CD4-positive, alpha-beta T cell treated with Interleukin-4 for 1 hour (primary cell): ENCODE measurements at regions not wholly inside any gene's neighbourhood (a gene's known extent, or its start where the extent isn't known, plus 50 kb on each side); places are given as distances from the start of the nearest gene placed in this dataset.

Source experiments
- DNase-seq, 2 donors: peaks; one replicate each; pipeline ENCODE4 v3.0.0-alpha.2; 2020 to 2022

DNA sequence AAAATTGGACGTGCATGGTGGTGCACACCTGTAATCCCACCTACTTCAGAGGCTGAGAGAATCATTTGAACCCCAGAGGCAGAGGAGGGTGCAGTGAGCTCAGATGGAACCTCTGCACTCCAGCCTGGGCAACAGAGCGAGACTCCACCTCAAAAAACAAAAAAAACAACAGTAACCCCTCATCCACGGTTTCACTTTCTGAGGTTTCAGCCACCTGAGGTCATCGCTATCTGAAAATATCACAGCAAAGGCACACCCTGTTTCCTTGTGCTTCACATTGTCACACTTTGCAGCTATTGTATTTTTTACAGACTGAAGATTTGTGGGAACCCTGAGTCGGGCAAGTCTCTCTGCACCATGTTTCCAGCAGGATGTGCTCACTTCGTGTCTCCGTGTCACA, 54.1 kb upstream of the FOXQ1 start:
- DNase-seq = no peak

DNA sequence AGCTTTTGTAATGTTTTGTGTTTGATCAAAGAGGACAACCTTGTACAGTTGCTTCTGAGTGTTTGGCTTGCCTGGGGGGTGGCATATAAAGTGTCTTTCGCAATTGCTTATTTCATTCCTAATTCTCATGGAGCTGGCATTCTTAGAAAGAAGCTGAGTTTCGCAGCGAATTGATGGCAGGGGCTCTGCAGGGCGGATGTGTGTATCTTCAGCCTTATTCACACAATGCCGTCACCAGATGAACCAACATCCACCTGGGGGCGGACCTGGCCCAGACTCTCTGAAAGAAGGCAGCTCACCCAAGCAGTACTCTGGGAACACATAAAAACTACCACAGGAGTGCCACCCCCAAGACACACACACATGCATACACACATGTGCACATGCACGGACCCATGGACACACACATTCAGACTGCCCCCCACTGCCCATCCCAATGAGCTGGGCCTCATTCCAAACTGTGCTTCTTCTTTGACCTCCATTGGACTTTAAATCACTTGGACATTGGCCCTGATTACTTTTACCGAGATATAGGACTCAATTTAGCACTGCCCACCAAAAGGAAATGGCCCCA, 55.4 kb upstream of the FOXQ1 start:
- no peak for DNase-seq

- no peak for DNase-seq
Observed at GRCh38 chr6:1255636-1256365, 56.1 kb upstream of the FOXQ1 start.

DNA sequence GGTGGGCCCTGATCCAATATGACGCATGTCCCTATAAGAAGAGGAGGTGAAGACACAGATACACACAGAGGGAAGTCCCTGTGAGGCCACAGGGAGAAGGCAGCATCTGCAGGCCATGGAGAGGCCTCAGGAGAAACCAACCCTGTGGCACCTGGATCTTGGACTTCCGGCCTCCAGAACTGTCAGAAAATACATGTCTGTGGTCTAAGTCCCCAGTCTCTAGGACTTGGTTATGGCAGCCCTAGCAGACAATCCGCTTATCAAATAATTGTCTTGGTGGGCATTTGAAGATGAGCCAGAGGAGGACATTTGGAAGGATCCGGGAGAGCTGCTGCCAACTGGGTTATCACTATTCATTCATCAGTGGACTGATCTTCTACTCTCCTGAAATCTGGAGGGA, 57.6 kb upstream of the FOXQ1 start:
- DNase-seq = no peak

GRCh38 chr6:1253816-1254215, 58.1 kb upstream of the FOXQ1 start:
- DNase-seq = no peak

- no peak for DNase-seq
Observed at GRCh38 chr6:1251198-1252155, 60.4 kb upstream of the FOXQ1 start.

- DNase-seq = no peak
Observed at GRCh38 chr6:1250489-1251197, 61.3 kb upstream of the FOXQ1 start.

DNA sequence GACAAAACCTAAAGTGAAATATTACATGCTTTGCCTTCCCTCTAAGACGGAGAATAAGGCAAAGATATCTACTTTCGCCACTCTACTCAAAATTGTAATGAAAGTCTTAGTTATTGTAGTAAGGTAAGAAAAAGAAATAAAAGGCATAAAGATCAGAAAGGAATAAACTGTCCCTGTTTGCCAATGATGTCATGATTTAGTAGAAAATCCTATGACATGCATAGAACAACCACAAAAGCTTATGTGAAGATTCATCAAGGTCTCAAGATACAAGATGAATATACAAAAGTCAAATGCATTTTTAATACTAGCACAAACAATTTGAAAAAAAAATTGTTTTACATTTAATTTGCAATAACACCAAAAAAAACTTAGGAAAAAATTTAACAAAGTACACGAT, 64.0 kb upstream of the FOXQ1 start:
- DNase-seq = no peak

DNA sequence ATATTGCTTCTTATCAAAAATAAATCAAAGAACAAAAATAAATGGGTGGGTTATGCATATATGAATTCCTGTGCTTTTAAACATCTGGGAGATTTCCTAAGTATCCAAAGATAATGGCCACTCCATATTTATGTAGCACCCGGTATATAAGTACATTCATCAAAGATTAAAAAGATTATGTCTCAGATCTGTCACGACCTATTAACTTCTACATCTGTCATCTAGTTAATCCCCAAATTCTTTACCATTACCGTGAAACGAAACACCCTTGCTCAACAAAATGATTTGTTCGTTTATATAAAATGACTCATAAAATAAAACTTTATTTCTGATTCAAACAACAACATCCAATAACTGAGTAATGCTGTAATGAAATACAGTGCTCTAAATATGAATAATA, 64.8 kb upstream of the FOXQ1 start:
- no peak for DNase-seq

DNA sequence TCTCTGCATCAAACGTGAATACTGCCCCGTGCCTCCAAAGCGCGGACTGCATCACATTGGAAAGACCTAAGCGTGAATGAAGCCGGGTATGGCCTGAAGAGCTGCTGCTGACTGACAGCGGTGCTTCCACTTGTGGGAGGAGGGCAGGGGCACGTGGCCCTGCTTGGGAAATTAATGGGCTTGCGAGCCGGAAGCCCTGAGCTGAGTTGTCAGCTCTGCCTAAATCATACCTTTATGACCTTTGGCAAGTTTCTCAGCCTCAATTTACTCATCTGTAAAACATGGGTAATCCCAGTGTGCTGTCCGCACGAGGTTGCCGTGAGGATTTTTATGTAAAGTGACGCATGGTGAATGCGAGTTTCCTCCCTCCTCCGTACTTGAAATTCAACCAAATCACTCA, 67.0 kb upstream of the FOXQ1 start:
- no peak for DNase-seq

DNA sequence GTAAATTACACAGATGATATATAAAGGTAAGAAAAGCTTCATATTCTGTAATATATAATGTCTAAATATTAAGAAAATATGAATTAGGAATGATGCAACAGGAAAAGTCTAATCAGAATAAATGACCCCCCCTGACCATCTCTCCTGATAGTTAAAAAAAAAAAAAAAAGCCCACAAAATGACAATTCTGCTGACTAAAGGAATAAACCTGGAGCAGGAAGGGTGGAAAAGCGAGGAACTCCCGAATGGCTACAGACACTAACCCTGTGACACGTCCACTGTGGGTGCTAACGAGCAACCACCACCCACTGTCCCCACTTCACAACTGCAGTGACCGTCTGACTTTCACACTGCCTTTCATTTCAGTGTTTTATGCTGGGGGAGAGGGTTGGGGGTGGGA, 67.6 kb upstream of the FOXQ1 start:
- no peak for DNase-seq

DNA sequence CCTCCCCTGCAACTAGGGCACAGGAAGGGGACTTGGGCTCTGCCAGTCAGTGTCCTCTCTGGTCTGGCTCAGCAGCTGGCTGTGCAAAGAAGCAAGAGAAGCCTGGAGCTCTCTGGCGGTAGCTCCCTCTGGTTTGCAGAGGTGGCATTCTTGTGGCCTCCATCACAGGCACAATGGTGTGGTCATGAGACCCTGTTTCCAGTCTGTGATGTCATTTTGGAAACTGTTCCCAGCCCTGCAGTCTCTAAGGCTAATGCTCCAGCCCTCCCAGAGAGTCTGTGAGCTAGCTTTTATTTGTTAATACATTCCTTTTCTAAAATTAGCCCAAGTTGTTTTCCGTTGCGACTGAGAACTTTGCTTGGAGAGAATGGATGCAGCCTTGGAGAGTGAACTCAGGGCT, 69.5 kb upstream of the FOXQ1 start:
- DNase-seq = no peak

GRCh38 chr6:1242021-1242420, 69.9 kb upstream of the FOXQ1 start:
- DNase-seq = no peak

- DNase-seq = no peak
Observed at GRCh38 chr6:1240766-1241318, 71.1 kb upstream of the FOXQ1 start.

GRCh38 chr6:1239805-1240204, 72.1 kb upstream of the FOXQ1 start:
- no peak for DNase-seq

GRCh38 chr6:1238040-1238439, 73.9 kb upstream of the FOXQ1 start:
- DNase-seq = no peak

DNA sequence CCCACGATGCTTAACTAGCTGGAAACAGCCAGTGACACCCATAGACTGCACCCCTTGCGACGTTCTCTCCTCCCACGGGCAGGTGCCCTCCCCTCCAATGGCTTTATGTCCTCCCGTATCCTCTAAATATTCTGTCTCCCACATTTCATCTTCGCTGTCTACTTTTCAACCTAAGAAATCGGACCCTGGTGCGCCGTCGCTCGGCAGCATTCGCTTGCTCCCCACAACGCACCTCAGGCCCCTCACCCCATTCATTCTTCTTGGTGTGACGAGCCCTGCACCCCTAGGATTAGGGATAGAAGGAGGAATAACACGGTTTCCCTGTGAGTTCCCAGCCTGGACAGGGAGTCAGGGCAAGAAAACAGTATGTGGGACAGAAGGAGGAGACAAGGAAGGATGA, 74.3 kb upstream of the FOXQ1 start:
- DNase-seq = no peak

- no peak for DNase-seq
Observed at GRCh38 chr6:1235825-1236224, 76.1 kb upstream of the FOXQ1 start.

DNA sequence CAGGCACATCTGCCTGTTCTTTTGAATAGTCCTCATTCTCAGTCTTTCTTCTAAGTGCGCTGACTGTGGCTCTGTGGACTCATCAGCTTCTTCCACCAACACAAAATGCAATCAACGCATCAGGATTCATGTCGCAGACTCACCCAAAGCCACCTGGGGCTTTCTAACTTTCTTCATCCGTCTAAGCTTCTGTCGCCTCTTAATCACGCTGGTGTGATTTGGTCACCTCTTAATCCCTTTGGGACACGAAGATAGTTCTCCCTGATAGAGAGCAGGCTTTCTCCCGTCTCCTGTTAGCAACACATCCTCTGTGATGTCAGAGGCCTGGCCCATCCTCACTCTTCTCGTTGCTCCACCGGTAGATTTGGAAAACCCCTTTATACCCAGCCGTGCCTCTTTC, 78.0 kb upstream of the FOXQ1 start:
- DNase-seq = no peak

DNA sequence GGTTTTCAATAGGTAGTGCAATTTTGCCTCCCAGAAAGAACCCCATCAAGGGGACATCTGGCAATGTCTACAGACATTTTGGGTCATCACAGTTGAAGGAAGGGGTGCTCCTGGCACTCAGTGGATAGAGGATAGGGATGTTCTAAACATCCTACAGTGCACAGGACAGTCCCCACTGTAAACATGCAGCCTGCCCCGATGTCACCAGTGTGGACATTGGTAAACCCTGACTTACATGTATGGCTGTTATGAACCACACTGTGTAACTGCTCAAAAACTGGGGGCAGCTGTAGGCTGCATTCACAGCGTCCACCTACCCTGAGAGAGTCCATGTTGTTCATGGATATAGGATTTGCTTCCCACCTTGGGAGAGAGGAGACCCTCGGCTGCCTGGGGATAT, 79.3 kb upstream of the FOXQ1 start:
- DNase-seq = no peak

DNA sequence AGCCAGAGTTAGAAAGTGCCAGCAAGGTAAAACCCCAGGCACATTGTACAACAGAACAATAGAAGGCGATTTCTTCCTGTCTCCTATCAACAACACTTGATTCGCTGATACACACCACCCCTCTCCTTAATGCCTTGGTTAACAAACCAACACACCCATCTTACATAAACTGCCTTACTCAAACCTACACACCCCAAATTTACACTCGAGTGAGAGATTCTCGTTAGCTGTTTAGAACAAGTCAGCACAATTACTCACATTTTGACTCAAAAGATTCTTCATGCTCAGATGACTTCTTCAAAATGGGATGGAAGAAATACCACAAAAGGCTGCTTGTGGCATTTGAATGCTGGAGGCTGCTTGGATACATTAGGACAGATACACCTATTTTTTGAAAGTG, 80.0 kb upstream of the FOXQ1 start:
- no peak for DNase-seq

- DNase-seq = no peak
Observed at GRCh38 chr6:1230689-1231605, 81.0 kb upstream of the FOXQ1 start.
